Heart left ventricle (tissue), 13 donors: ENCODE measurements at regions not wholly inside any gene's neighbourhood (a gene's known extent, or its start where the extent isn't known, plus 50 kb on each side); places are given as distances from the start of the nearest gene placed in this dataset.

Experiments used
- POLR2A ChIP-seq, 2 donors: fragments of 450-650 bp; IDR thresholded peaks; one replicate each; pipeline ENCODE4 v1.6.1; 2017; ENCODE audit warnings: antibody characterized with exemption in 2 of 2, mild to moderate bottlenecking in 2 of 2, moderate library complexity in 2 of 2
- TF ChIP-seq, protein P1 (sequence below), 12 donors: fragments of 200-600 bp; sonication (generic) in 4 of 12; IDR thresholded peaks; one replicate each; pipeline versions ENCODE4 v1.5.0 to v1.8.0; 2018 to 2022; ENCODE audit warnings: antibody characterized with exemption in 12 of 12, mild to moderate bottlenecking in 5 of 12
- donor health status: ischemic (EF 13 %, LVEDD 7.1; RV severe dilation, severe dysfunction).
- donor health status: DM: no; HTN: yes; CAD: no.
- donor health status: DM: no; HTN: no; CAD: no.
- donor health status: ischemic (EF 25% LVEDD 6.9; RV normal size, moderate dysfunction).
- donor health status: ischemic (EF 25% LVEDD 5.7; RV mildly dilated, moderate dysfunction).
- donor health status: ischemic (EF 35%, LVEDD 5.7; RV mildly dilated, moderate dysfunction).
- donor health status: nonischemic (EF 11% LVEDD 7.7; RV severe dilation, severe dysfunction).
- donor health status: DM: yes; HTN: yes; CAD: no.
- donor health status: PGD.
- donor health status: ischemic (EF 29% LVEDD 5.4; RV normal size, mild dysfunction).
- donor health status: nonischemic (EF 23%, LVEDD 6.1; RV moderate dilation, normal function).

DNA sequence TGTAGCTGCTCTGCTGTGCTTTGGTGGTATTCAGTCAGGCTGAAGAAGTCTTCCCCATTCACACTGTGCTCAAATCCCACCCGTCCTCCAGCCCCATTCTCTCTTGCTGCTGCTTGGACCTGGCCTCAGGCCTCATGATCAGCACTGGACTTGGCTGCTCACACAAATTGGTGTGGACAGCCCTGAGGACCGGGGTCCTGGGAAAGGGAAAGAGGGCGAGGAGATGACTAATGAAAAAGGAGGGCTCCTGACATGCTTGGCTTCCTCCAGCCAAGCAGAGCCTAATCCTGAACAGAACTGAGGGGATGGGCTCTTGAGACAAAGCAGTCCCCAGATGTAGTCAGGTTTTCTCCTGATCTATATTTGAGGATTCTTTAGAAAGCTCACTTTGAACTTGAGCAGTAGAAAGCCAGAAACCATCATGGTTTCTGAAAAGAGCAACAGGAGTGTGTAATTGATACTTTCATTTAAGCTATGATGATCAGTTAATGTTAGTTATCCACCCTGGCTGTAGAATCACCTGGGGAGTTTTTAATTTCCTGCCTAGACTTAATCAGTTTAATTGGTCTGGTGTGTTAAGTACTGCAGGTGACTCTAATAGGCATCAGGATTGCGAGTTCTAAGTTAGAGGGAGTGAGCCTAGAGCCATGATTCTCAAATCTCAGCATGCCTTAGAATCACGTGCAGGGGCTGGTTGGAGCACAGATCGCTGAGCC is 79.4 kb upstream of the THBS1 start:
- TF ChIP-seq, protein P1, sequence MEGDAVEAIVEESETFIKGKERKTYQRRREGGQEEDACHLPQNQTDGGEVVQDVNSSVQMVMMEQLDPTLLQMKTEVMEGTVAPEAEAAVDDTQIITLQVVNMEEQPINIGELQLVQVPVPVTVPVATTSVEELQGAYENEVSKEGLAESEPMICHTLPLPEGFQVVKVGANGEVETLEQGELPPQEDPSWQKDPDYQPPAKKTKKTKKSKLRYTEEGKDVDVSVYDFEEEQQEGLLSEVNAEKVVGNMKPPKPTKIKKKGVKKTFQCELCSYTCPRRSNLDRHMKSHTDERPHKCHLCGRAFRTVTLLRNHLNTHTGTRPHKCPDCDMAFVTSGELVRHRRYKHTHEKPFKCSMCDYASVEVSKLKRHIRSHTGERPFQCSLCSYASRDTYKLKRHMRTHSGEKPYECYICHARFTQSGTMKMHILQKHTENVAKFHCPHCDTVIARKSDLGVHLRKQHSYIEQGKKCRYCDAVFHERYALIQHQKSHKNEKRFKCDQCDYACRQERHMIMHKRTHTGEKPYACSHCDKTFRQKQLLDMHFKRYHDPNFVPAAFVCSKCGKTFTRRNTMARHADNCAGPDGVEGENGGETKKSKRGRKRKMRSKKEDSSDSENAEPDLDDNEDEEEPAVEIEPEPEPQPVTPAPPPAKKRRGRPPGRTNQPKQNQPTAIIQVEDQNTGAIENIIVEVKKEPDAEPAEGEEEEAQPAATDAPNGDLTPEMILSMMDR (IDR thresholded peaks at IDR 0.05): no peak
- TF ChIP-seq POLR2A (IDR thresholded peaks at IDR 0.05): no peak
